ENCODE measurements at regions not wholly inside any gene's neighbourhood (a gene's known extent, or its start where the extent isn't known, plus 50 kb on each side); places are given as distances from the start of the nearest gene placed in this dataset.

DNA sequence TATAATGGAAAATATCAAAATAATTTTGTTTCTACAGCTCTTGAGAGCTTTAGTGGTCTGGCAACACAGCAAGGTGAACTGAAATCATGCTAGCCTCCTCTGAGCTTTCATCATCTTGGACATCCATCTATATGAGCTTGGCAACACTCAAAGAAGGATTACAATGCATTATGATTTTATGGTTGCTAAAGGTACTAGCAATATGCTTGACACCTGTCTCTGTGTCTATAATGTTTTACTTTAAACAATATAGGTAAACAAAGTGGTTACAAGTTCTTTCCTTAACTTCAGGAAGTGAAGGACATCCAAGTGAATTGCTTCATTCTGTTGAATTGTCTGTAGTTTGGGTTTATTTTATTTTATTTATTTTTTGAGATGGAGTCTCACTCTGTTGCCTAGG is 203.7 kb upstream of the RRP15 start:
- Mint-ChIP-seq H3K27me3 (ENCODE audit: low read depth, poor library complexity) (peaks cover 7% of the 10 kb centered on the region), H3K4me3 (no peak overlapping the region), H3K9me3 (peaks cover 4% of the 10 kb centered on the region)

DNA sequence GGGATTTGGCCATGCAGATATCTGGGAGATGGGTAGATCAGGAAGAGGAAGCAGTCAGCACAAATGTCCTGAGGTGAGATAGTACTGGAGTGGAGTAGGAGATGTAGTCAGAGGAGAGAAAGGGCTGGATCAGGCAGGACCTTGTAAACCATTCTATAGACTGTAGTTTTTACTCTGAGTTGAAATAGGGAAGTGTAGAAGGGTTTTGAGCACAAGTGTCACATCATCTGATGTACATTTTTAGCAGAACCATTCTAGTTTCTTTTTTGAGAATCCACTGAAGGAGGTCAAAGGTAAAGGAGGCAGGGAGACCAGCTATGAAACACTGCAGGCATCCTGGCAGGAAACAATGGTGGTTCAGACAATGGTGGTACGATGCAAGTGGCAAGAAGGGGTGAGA is 194.6 kb upstream of the RRP15 start:
- H3K4me3 Mint-ChIP-seq: no peak overlapping the region
- no peaks in the 10 kb centered on the region for H3K27me3 Mint-ChIP-seq (ENCODE audit: low read depth, poor library complexity)
- H3K36me3 Mint-ChIP-seq (ENCODE audit: low read depth): no peaks in the 10 kb centered on the region
- H3K27ac Mint-ChIP-seq: no peak overlapping the region
- H3K9me3 Mint-ChIP-seq: no peaks in the 10 kb centered on the region
- peaks cover 6% of the 10 kb centered on the region for H3K4me1 Mint-ChIP-seq
- TF ChIP-seq, protein P1, sequence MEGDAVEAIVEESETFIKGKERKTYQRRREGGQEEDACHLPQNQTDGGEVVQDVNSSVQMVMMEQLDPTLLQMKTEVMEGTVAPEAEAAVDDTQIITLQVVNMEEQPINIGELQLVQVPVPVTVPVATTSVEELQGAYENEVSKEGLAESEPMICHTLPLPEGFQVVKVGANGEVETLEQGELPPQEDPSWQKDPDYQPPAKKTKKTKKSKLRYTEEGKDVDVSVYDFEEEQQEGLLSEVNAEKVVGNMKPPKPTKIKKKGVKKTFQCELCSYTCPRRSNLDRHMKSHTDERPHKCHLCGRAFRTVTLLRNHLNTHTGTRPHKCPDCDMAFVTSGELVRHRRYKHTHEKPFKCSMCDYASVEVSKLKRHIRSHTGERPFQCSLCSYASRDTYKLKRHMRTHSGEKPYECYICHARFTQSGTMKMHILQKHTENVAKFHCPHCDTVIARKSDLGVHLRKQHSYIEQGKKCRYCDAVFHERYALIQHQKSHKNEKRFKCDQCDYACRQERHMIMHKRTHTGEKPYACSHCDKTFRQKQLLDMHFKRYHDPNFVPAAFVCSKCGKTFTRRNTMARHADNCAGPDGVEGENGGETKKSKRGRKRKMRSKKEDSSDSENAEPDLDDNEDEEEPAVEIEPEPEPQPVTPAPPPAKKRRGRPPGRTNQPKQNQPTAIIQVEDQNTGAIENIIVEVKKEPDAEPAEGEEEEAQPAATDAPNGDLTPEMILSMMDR (IDR thresholded peaks at IDR 0.05): no peak
- no peak for DNase-seq

More for the DNA sequence above, 203.7 kb upstream of the RRP15 start:
- no peak for DNase-seq
- TF ChIP-seq, protein P1 (IDR thresholded peaks at IDR 0.05): no peak
- H3K27ac Mint-ChIP-seq: no peak overlapping the region
- no peaks in the 10 kb centered on the region for H3K36me3 Mint-ChIP-seq (ENCODE audit: low read depth)
- peaks cover 8% of the 10 kb centered on the region for H3K4me1 Mint-ChIP-seq

DNA sequence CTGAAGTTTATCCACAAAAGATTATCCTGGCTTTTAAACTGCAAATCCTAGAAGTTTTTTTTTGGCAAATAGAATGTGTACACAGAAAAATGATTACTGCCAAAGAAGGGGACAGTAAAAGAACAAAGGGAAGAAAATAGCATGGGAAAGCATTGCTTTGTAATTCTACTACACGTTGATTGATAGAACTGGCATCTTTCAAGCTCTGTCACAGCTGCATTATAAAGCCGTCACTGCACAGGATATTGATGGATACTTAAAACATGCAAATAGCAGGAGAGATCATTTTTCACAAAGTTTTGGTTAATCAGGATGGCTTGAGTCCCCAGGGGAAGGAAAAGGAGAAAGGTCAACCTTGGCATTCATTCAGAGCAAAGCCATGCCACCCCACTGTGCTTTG is 183.7 kb upstream of the RRP15 start:
- Mint-ChIP-seq H3K36me3 (ENCODE audit: low read depth) (no peaks in the 10 kb centered on the region), H3K27ac (no peak overlapping the region), H3K4me3 (no peak overlapping the region), H3K4me1 (peaks cover 7% of the 10 kb centered on the region), H3K27me3 (ENCODE audit: low read depth, poor library complexity) (peaks cover 4% of the 10 kb centered on the region), H3K9me3 (no peaks in the 10 kb centered on the region)
- DNase-seq: no peak
- TF ChIP-seq, protein P1 (IDR thresholded peaks at IDR 0.05): no peak

DNA sequence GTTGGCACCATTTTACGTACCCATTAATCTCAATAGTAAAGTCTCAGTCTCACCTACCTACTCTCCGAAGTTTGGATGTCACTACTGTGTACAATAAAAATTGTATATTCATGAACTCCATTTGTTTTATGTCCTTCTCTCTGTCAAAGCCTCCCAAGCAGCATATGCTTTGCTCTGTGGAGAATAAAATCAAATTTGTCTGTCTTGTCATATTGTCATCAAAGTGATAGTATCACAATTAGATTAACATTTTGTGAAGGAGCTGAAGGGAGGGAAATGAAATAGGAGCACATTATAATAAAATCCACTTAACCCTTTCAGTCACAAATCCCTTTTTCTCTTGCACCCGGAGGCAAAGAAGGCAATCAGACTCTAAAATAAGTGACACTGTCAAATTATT is 177.1 kb upstream of the RRP15 start:
- H3K4me1 Mint-ChIP-seq: no peaks in the 10 kb centered on the region
- DNase-seq: no peak
- peaks cover 4% of the 10 kb centered on the region for H3K27me3 Mint-ChIP-seq (ENCODE audit: low read depth, poor library complexity)
- no peak overlapping the region for H3K4me3 Mint-ChIP-seq
- H3K9me3 Mint-ChIP-seq: no peaks in the 10 kb centered on the region
- TF ChIP-seq, protein P1 (IDR thresholded peaks at IDR 0.05): no peak
- no peaks in the 10 kb centered on the region for H3K36me3 Mint-ChIP-seq (ENCODE audit: low read depth)
- H3K27ac Mint-ChIP-seq: no peak overlapping the region

DNA sequence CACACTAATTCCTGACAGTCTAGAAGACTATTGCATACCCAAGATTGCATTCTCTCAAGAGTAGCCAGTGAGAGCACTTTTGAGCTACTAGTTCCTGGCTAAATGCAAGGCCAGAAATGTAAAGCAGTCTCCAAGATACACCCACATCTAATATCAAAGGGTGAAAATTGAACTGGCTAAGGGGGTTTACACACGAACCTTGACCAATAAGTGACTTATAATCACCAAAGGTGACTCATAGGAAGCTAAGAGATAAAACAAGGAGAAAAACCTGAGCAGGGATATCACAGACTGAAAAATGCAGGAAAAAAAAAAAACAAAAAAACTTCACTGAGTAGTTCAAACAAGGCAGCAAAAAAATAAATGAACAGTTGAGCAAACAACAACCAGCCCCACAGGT is 172.2 kb upstream of the RRP15 start:
- Mint-ChIP-seq H3K27me3 (ENCODE audit: low read depth, poor library complexity) (peaks cover 3% of the 10 kb centered on the region), H3K36me3 (ENCODE audit: low read depth) (no peaks in the 10 kb centered on the region), H3K27ac (no peak overlapping the region), H3K4me3 (no peak overlapping the region), H3K4me1 (no peaks in the 10 kb centered on the region), H3K9me3 (peaks cover 25% of the 10 kb centered on the region)
- TF ChIP-seq, protein P1 (IDR thresholded peaks at IDR 0.05): no peak
- no peak for DNase-seq

DNA sequence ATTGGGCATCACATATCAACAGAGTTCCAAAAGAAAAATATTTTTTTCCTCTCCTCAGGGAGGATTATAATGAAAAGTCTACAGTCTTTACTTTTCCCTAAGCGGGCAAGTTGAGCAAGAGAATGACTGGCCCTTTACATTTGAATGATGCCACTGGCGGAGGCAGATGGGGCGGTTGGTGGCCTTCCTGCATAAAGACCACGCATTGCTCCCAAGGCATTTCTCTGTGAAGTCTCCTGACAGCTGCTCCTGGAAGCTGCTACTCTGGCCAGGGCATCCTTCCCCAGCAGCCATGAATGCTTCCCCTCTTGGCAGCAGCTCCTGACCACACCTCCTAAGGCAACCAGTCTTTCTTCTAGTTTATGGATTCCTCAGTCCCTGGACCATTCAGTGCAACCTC is 161.1 kb upstream of the RRP15 start:
- TF ChIP-seq, protein P1 (IDR thresholded peaks at IDR 0.05): no peak
- no peaks in the 10 kb centered on the region for H3K36me3 Mint-ChIP-seq (ENCODE audit: low read depth)
- H3K4me1 Mint-ChIP-seq: no peaks in the 10 kb centered on the region
- H3K9me3 Mint-ChIP-seq: no peaks in the 10 kb centered on the region
- no peak for DNase-seq
- H3K4me3 Mint-ChIP-seq: no peak overlapping the region
- no peaks in the 10 kb centered on the region for H3K27me3 Mint-ChIP-seq (ENCODE audit: low read depth, poor library complexity)
- no peak overlapping the region for H3K27ac Mint-ChIP-seq

All from nephron progenitor cell (in vitro differentiated cells).